Thyroid gland (tissue), 4 donors: ENCODE measurements at regions not wholly inside any gene's neighbourhood (a gene's known extent, or its start where the extent isn't known, plus 50 kb on each side); places are given as distances from the start of the nearest gene placed in this dataset.

Experiments used
- DNase-seq, 2 donors: peaks; one replicate each; pipeline ENCODE4 v3.0.0-alpha.2; 2019
- H3K27ac ChIP-seq, 3 donors: fragments of 200-600 bp; sonication (generic); 1 replicate in 2 of 3; 2 replicates in 1 of 3; pipeline ENCODE4 v1.5.1; 2016 to 2019; ENCODE audit warnings: mild to moderate bottlenecking in 1 of 3, moderate library complexity in 1 of 3
- H3K27me3 ChIP-seq: fragments of 200-600 bp; sonication (generic); one replicate; pipeline ENCODE4 v1.5.1; 2019
- H3K36me3 ChIP-seq, 2 donors: fragments of 200-600 bp; sonication (generic); one replicate each; pipeline ENCODE4 v1.5.1; 2016 to 2019
- H3K4me1 ChIP-seq, 2 donors: fragments of 200-600 bp; sonication (generic); one replicate each; pipeline ENCODE4 v1.5.1; 2017 to 2019
- H3K4me3 ChIP-seq, 3 donors: fragments of 200-600 bp; sonication (generic); replicated peaks in 1 of 3; 1 replicate in 2 of 3; 2 replicates in 1 of 3; pipeline ENCODE4 v1.5.1; 2016; ENCODE audit warnings: mild to moderate bottlenecking in 1 of 3
- H3K9me3 ChIP-seq: fragments of 200-600 bp; sonication (generic); one replicate; pipeline ENCODE4 v1.5.1; 2017
- POLR2A ChIP-seq, 2 donors: fragments of 450-650 bp; IDR thresholded peaks; one replicate each; pipeline ENCODE4 v1.6.1; 2017; ENCODE audit warnings: antibody characterized with exemption in 2 of 2, mild to moderate bottlenecking in 2 of 2, moderate library complexity in 1 of 2
- WGBS, 2 donors: methylation state at CpG; one replicate each; pipeline ENCODE4 v1.1.5; 2017; 5-methylcytosine and 5-hydroxymethylcytosine counted together
- intact Hi-C: fragments of 100-400 bp; cut with DNase I; formaldehyde crosslinking; loops from one replicate; pipeline ENCODE4 v1.15.1; 2023
- TF ChIP-seq, protein P1 (sequence below), 6 experiments: fragments of 200-600 bp in 3 of 6; fragments of 450-650 bp in 3 of 6; sonication (generic) in 3 of 6; IDR thresholded peaks; one replicate each; pipeline ENCODE4 v1.5.1; 2016 to 2019; ENCODE audit warnings: antibody characterized with exemption in 6 of 6, mild to moderate bottlenecking in 2 of 6, inconsistent platforms in 1 of 6, moderate library complexity in 1 of 6

DNA sequence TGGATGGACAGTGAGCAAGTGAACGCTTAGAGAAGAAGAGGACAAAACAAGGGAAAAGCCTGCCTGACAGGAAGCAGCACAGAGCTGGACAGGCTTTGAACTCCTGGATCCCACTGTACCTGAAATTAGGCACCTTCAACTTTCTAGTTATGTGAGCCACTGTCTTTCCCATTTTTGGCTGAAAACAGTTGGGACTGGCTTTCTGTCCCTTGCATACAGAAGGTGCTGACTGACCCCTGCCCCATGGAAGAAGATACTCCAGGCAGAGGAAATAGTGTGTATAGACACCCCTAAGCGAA is 122.8 kb downstream of the CEBPB start:
- H3K4me3 ChIP-seq, result no peak overlapping the region

DNA sequence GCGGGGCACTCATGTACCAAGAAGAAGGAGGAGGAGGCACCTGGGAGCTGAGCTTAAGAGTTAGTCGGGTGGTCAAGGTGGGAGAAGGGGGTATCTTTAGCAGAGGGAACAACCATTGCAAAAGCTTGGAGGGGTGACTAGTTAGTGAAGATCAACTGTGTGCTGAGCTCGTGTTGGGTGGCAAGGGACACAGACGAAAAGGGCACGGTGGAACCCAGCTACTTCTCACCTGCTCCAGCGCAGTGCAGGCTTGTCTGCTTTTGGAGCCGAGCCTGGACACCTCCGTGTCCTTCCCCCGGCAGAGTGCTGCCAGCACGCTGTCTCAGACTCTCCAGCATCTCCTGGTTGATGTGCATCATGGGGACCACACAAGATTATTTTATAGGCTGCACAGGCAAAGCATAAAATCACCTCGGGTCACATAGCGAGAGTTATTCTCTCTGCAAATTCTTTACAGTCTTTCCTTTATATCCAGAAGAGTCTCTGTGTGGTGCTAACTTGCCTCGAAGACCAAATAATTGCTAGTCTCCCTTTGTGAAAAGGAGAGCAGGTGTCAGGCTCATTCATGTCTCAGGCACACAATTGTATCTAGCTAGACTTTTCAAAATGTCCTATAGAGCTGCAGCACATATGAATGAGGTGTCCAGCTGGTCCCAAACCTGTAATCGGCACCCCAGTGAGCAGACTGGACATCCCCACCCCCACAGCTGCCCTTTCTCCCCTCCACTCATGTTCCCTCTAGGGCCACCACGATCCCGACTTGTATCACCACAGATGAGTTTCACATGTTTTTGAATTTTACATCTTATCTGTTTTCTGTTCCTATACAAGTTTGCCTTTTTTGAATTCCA is 123.4 kb downstream of the CEBPB start:
- TF ChIP-seq, protein P1, sequence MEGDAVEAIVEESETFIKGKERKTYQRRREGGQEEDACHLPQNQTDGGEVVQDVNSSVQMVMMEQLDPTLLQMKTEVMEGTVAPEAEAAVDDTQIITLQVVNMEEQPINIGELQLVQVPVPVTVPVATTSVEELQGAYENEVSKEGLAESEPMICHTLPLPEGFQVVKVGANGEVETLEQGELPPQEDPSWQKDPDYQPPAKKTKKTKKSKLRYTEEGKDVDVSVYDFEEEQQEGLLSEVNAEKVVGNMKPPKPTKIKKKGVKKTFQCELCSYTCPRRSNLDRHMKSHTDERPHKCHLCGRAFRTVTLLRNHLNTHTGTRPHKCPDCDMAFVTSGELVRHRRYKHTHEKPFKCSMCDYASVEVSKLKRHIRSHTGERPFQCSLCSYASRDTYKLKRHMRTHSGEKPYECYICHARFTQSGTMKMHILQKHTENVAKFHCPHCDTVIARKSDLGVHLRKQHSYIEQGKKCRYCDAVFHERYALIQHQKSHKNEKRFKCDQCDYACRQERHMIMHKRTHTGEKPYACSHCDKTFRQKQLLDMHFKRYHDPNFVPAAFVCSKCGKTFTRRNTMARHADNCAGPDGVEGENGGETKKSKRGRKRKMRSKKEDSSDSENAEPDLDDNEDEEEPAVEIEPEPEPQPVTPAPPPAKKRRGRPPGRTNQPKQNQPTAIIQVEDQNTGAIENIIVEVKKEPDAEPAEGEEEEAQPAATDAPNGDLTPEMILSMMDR (IDR thresholded peaks at IDR 0.05), result no peak
- no peak for TF ChIP-seq POLR2A (IDR thresholded peaks at IDR 0.05)
- H3K27ac ChIP-seq, result peak overlapping the region in 2 of 3 donors; percentile 72 to 88
- DNase-seq, result no peak
- no peaks in the 10 kb centered on the region for H3K36me3 ChIP-seq
- no peaks in the 10 kb centered on the region for H3K27me3 ChIP-seq
- H3K9me3 ChIP-seq, result no peaks in the 10 kb centered on the region
- WGBS, 2 donors, result 86% methylated on average over 16 of the region's 16 CpGs
- intact Hi-C loops, result no loop called here
- no peak overlapping the region for H3K4me3 ChIP-seq
- peaks cover 12 to 43% of the 10 kb centered on the region in 2 donors for H3K4me1 ChIP-seq

More for the DNA sequence above, 122.8 kb downstream of the CEBPB start:
- TF ChIP-seq POLR2A (IDR thresholded peaks at IDR 0.05), result no peak
- TF ChIP-seq, protein P1 (IDR thresholded peaks at IDR 0.05), result no peak
- 89% methylated on average over 2 of the region's 2 CpGs for WGBS, 2 donors
- Histone ChIP-seq H3K9me3 (no peaks in the 10 kb centered on the region), H3K4me1 (peaks cover 18 to 43% of the 10 kb centered on the region in 2 donors), H3K36me3 (no peaks in the 10 kb centered on the region), H3K27me3 (no peaks in the 10 kb centered on the region), H3K27ac (peak overlapping the region; percentile 14 to 88 (median 72))
- DNase-seq, result no peak
- intact Hi-C loops, result no loop called here

GRCh38 chr20:50314678-50315335 is 124.2 kb downstream of the CEBPB start:
- Histone ChIP-seq H3K27ac (no peak overlapping the region), H3K36me3 (no peaks in the 10 kb centered on the region), H3K27me3 (no peaks in the 10 kb centered on the region), H3K4me3 (no peak overlapping the region), H3K9me3 (no peaks in the 10 kb centered on the region), H3K4me1 (peaks cover 10 to 37% of the 10 kb centered on the region in 2 donors)
- no peak for DNase-seq
- intact Hi-C loops, result no loop called here
- TF ChIP-seq, protein P1 (IDR thresholded peaks at IDR 0.05), result no peak
- no peak for TF ChIP-seq POLR2A (IDR thresholded peaks at IDR 0.05)
- WGBS, 2 donors, result 92 to 97% methylated on average over 4 of the region's 4 CpGs

DNA sequence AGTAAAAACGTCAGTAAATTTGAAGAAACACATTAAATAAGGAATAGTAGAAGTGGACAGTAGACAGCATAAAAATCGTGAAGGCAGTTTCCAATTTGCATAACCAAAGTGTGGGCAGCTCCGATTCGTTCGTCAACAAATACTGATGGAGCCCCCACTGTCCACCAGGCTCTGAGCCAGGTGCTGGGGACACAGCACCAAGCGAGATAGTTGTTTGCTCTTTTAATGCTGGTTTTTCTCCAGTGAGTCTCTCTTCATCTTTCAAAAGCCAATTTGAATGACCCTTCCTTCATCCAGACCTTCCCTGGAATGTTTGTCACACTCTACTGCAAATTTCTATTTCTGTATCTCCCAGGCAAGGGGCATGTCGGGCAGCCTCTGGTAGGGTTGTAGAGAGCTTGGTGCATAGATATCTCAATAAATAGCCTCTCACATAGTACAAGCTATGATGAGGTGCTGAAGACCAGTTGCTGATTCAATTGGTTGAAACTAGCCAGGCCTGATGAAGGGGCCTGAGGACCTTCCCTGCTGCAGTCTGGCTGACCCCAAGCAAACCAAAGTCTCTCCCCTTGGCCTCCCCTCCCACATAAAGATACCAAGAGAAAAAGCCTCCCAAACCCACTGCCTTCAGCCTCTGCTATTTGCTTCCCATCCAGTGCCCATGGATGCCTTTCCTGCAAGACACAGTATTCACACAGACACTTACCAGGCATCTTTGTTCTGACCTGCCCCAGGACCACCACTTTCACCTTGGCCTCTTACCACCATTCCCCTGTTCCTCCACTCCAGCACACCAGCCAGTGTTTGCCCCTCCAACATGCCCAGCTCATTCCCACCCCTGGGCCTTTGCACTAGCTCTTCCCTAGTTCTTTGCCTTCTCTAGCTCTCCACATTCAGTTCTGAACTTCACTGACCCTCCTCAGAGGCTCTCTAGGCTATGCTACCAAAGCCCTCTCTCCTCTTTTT is 125.2 kb downstream of the CEBPB start:
- peak overlapping the region in 1 of 3 donors; percentile 13 for H3K27ac ChIP-seq
- WGBS, 2 donors, result 79 to 82% methylated on average over 7 of the region's 7 CpGs
- TF ChIP-seq POLR2A (IDR thresholded peaks at IDR 0.05), result no peak
- TF ChIP-seq, protein P1 (IDR thresholded peaks at IDR 0.05), result no peak

More for the DNA sequence above, 125.2 kb downstream of the CEBPB start:
- DNase-seq, result no peak
- Histone ChIP-seq H3K4me1 (peaks cover 20 to 48% of the 10 kb centered on the region in 2 donors), H3K36me3 (no peaks in the 10 kb centered on the region), H3K27me3 (no peaks in the 10 kb centered on the region), H3K9me3 (no peaks in the 10 kb centered on the region), H3K4me3 (no peak overlapping the region)
- intact Hi-C loops, result no loop called here
